HG02938 (cell line): ENCODE measurements at regions not wholly inside any gene's neighbourhood (a gene's known extent, or its start where the extent isn't known, plus 50 kb on each side); places are given as distances from the start of the nearest gene placed in this dataset.

Experiments
- ATAC-seq: cut with Tn5 transposase; IDR thresholded peaks from one replicate; pipeline ENCODE4 v1.9.1; 2021; ENCODE audit warnings: mild to moderate bottlenecking, moderate library complexity; ENCODE audit not compliant: unreplicated experiment

DNA sequence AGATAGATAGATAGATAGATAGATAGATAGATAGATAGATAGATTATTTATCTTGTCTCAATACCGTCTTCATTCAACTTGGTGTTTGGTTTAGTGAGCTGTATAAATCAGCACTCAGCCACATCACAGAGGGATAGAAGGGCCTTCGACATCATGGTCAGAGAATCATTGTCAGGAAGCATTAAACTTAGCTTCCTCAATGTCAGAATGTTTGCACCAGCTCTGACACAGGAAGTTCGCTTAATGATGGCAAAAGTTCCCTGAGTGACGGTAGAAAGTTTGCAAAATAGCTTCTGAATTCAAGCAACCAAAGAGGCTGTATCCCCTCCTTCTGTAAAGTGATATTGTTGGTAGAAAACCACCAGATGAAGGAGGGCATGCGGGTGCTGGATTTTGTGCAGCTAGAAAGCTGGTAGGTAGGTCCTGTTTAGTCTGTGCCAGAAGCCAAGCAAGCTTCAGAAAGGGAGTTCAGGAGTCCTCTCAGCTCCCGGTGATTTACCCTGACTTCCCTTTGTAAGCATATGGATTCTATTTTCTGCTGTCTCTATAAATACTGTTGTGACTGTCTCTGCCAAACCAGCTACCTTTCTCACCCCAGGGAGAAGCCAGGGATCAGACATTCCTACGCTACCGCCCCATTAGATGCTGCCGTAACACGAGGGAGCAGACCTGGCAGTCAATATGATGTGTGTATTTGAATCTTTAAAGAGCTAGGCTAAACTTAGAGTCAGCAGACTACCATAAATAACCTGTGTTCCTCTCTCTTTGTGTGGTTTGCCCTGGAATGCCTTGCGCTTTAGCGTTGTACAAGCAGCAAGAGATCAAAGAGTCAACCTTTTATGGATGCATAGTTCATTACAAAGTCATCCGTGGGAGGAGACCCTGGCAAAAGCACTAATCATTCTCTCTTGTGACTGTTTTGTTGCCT is 200.5 kb upstream of the KIAA1217 start:
- ATAC-seq, result no peak

DNA sequence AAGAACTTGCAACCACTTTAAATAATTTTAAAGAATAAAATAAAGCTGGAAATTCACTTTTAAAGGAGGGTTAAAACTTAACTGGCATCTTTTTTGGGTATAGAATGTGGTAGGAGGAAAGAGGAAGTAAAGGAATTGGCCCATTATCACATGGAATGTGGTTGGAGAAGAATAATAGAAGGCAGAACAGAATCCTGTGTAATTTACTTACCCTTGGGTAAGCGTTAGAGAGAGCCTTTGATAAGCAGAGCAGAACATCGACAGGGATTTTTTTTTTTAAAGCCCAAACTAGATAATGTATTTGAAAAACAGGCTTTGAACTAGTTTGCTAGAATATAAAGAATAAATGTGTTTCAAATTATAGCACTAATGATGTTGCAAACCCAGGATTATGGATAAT is 199.8 kb upstream of the KIAA1217 start:
- no peak for ATAC-seq

DNA sequence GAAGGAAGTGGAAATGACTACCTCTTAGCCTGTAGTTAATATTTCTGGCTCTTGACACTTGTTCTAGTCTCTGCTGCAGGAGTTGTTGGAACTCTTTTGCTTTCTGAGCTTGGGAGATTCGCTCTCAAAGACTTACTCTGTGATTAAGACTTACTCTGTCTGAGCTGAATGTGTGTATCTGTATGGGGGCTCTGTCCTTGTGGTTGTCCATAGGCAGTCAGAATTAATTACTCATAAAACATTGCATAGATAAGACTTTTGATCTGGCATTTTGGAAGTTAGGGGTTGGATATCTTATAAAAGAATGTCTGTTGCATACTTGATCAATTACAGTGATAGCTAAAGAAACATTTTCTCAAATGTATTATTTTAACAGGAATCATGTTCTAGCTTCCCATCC is 199.2 kb upstream of the KIAA1217 start:
- ATAC-seq, result no peak

DNA sequence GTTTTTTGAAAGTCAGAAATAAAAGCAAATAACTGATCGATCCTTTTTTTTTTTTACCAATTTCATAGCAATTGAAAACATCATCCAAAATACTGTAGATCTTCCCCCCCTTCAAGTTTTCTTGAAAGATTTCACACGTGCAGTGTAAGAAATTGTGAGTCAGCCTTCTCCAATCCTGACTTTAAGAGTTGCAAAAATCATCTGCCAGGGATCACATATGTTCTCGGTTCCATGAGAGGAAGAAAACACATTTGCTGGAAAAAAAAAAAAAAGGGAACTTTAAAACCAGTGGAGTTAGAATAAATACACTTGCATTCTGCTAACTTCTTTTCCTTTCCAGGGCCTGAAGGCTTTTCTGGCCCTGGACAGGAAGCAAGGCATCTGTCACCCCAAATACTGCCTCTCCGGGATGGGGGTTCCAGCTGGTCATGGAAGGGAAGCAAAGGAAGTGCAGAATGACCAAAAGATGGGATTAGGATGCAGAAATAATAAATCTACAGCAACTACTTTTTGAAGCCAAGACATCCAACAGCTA is 198.4 kb upstream of the KIAA1217 start:
- no peak for ATAC-seq

DNA sequence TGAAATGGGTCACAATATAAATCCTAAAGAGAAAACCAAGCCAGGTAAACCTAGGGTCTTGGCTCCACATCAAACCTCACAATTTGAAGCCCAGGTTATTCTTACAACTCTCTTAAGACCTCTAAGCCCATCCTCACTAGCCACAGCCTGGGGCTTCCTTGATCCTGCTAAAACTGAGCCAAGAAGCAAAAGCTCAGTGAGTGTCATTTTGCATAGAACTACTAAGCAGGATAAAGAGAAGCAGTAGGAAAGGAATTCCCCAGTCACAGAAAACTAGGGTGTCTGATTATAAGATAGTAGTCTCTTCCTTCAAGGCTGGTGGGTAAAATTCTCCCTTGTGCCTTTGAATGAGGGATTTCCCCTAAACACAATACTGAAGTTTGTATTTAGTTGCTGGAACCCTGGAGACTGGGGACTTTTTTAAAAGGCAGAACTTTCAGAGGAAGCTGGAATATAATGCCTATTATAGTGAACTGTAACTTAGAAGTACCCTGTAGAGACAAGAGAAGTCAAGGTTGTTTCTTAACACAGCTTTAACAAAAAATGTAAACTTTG is 196.6 kb upstream of the KIAA1217 start:
- no peak for ATAC-seq

DNA sequence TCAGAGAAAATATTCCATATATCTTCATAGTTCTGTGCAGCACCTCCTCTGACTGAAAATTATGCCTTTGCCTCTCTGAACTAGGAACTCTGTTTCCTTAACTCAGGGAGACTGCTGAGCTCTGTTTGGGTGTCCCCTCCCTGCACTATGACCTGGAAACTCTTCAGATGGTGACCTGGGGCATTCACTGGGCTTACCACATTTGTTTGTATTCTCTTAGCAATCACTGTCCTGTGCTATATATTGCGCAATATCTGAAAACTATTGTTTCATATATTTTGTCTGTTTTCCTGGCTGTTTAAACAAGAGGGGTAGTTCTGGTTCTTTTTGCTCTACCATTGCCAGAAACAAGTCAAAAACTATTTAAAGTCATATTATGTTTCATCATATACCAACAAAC is 181.8 kb upstream of the KIAA1217 start:
- no peak for ATAC-seq

DNA sequence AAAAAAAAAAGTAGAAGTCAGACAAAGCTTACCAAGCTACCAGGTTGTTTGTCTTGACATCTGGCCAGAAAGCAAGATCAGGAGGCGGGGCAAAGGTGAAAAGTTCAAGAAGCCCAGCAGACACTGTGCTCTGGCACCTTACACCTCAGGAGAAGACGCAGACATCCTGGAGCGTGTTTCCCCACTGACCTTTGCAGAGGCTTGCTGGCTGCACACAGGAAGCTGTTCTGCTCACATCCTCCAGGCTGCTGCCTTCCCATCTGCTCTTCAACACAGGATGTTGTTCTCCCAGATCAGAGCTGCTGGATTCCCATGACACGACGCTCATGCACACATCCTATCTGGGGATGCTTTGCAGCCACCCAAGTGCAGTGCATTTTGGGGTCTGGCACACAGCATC is 174.4 kb upstream of the KIAA1217 start:
- no peak for ATAC-seq

DNA sequence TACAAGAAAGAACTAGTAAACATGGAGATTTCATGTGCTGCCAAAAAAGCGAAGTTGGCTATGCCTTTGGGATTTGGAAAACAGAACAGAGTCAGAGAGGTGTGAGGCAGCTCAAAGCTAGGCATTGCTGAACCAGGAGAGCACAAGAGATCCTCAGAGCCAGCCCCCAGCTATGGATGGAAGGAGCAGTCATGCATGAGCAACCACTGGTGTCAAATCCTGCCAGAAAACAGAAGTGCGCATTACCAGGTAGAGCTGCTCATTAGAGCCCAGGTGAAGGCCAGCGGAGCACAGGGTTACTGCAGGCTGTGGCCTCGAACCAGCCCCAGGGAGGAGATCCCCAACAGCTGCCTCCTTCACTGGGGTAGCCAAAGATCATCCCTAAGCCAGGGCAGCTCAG is 173.2 kb upstream of the KIAA1217 start:
- no peak for ATAC-seq

DNA sequence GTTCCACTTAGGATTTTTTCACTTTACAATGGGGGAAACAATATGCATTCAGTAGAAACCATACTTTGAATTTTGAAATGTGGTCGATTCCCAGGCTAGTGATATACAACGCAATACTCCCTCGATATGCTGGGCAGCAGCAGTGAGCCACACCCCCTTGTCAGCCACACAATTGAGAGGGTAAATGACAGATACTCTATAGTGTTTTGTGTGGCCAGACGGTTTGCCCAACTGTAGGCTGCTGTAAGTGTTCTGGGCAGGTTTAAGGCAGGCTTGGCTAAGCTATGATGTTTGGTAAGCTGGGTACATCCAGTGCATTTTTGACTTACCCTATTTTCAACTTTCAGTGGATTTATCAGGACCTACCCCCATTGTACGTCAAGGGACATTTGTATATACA is 169.6 kb upstream of the KIAA1217 start:
- no peak for ATAC-seq

DNA sequence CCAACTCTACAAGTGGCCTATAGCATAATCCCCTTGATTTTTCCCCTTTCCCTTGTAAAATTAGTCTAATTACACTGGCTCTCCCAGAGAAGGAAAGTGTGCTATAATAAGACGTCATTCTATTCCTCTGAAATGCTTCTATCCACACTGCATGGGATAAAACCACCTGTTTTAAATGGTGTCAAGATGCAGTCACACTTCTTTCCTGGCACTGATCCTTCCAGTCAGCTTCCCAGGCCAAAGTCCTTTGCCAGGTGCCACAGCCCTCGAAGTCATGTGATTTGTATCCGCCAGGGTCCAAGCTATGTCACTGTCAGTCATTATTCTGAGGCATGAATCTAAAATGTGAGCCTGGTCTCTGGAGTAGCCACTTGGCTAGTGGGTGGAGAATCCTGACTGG is 169.0 kb upstream of the KIAA1217 start:
- ATAC-seq, result no peak

DNA sequence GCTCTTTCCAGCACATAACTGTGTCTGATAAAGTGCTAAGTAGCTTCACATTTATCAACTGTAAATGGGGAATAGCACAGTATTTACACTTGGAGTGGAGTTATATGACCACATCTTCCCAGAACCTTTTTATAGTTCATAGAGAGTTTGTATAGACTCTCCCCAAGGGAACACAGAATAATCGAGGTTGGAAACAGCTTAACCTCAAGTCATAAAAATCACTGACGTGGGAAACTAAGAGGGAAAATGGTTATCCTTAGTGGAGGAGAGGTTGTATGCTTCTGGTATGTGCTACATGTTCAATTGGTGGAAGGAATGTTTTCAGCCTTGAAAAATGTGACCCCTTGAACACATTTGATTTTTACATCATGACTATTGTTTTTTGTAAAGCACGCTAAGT is 167.9 kb upstream of the KIAA1217 start:
- ATAC-seq, result no peak

DNA sequence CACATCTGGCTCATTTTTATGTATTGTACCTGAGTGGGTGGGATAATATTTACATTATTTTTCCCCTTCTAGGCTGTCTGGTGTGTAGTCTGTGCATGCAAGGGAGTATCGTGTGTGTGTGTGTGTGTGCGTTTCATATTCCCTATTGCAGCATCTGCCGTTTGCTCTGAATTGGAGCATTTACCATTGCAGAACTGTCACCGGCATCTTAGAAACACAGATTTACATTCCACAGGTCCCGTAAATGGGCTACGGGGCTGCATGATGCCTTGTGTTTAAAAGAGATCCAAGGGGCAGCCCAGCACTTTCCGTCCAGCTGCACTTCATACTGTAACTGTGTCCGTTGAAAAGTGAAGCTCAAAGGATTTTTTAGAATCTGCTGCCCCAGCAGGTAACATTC is 167.1 kb upstream of the KIAA1217 start:
- ATAC-seq, result no peak

DNA sequence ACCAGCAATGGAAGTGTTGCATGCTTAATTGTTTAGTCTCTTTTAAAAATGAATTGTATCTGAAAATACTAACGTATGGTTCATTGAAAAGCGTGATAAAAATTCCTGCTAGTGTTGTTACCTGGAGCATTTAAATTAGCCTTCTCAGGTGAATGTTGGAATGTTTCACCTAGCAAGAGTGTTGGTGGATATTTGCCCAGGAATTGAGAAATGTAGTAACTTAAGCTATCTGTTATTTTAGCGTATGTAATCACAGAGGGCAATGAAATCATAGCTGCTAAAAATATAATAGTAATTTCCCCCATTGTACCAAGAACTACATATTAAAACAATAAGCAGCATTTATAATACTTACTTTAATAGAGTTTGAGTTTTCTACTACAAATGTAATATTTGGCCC is 166.1 kb upstream of the KIAA1217 start:
- ATAC-seq, result no peak

DNA sequence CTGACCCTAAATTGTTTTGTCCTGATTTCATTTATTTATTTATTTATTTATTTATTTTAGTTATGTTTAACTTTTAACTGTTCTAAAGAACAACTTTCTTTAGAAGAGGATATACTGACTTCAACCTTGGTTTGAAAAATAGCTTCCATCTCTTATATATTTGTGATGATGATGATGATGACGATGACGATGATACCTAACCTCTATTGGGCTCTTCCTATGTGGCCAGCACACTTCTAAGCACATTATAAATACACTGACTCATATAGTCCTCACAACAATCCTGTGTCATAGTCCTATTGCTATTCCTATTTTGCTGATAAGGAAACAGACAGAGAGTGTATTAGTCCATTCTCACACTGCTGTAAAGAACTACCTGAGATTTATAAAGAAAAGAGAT is 162.9 kb upstream of the KIAA1217 start:
- no peak for ATAC-seq

DNA sequence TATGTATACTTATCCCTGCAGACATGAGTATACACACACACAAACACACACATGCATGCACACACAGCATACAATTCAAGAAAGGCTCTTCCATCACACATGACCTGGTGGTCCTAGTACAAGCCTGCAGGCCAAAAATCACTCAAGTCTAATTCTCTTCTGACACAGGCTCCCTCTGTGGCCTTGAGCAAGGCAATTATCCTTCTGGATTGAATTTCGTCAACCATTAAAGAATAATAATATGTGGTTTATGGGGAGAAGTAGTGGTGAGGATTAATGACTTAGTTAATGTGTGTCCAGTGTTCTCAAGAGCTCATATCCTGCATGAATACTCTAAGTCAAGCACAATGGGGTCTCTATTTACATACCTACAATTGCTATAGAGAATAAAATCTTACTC is 161.8 kb upstream of the KIAA1217 start:
- ATAC-seq, result no peak

DNA sequence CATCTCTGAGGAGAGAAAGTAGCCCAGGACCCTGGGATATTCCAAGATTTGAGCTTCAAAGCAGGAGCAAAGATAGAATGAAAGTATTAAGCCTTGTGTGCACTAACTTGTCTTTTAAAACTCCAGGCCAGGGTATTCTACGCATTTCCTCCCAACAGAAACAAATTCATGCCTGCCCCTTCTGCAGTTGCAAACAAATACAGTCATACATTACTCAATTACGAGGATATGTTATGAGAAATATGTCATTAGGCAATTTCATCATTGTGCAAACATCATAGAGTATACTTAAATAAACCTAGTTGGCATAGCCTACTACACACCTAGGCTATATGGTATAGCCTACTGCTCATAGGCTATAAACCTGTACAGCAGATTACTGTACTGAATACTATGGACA is 154.5 kb upstream of the KIAA1217 start:
- no peak for ATAC-seq

DNA sequence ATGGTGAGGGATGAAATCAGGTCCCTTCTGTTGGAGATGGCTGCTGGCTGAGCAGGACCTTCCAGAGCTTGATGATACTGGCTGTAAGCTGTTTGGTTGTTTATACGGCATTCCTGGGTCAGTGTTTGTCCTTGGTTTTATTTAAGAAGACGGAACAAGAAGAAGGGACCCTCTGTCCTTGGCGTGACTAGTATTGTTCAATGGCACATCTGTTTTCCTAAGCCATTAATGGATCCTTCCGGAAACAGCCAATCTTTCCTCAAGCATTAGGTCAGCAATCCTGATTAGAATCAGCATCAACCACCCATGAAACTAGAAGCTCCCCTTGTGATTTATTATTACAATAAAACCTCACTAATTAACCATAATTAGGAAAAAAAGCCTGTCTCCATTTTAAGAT is 128.7 kb upstream of the KIAA1217 start:
- no peak for ATAC-seq

DNA sequence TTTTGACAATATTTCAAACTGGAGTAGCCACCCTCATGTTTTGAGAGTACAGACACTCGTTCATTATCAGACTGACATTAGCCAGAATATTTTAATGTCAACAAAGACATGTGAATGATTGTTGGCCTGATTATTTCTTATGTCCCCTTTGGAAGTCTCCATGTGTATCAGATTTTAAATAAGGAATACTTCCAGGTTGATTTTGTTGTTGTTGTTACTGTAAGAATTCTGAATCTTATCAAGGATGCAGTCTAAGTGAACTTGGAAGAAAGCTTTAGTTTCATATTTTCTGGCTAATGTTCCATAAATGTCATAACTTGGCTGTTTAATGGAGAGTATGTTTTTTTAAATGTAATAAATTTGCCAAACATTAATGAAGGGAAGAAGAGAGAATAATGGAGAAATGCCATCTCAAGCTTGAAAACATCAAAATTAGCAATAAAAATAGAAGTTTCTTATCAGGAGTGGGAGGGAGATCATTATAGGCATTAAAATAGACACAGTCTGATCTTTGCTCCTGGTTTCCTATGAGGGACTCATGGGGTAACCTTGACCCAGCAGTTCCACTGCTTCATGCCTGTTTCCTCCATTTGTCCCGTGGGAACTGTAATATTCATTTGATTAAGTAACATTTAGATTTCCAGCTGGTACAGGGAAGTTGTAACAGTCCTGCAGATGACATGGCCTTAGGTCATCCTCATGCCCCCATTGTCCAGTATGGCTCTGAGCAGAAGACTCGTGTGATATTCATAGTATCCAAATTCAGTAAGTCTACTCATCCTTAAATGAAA is 122.4 kb upstream of the KIAA1217 start:
- no peak for ATAC-seq

DNA sequence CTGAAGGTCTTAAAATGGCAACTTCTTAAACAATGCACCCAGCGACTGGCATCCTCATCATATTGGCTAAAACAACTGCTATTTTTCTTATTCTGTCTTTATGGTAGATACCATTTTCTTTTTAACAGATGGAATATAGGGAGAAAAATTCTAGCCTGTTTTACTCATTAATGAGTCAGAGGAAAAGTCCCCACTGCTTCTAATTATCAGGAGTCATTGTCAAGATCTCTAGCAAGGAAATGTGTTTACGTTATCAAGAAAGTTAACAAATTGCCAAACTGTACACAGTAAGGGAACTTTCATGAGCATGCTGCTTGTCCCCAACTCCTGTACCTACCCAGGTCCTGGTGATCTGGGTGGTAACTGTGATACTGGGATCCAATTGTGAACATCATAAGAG is 117.7 kb upstream of the KIAA1217 start:
- no peak for ATAC-seq

DNA sequence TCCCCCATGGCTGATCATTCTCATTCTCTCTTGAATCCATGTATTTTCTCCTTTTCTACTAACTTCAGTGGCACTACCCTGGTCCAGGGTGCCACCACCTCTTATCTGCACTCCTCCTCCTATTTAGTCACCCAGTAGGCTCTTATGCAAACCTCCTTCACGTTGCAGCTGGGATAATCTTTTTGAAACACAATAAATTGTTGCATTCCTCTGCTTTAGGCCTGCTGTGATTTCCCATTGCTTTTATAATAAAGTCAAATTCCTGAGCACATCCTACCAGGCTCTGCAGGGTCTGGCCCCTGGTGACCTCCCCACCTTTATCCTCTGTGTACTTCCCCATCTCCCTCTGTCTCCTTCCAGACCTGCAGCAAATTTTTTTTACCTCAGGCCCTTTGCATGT is 112.7 kb upstream of the KIAA1217 start:
- ATAC-seq, result no peak

DNA sequence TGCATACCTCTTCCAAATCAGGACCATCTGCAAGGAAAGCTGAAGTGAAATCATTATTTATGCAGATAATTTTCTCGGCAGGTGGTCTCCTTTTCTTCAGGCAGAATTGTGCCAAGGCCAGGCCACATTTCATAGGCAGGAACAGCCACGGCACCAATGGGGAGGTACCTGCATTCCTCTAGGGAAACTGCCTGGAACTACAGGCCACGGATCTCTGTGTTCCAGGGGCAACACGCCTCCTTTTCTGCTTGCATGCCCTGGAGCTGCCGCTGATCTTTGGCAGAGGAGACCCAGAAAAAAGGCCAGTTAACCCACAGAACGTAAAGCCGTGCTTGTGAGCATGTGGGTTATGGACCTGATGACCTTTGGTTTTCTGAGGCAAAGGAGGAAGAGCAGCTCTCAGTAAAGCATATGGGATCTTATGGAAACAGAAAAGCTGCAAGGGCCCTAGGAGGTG is 111.2 kb upstream of the KIAA1217 start:
- ATAC-seq, result no peak

DNA sequence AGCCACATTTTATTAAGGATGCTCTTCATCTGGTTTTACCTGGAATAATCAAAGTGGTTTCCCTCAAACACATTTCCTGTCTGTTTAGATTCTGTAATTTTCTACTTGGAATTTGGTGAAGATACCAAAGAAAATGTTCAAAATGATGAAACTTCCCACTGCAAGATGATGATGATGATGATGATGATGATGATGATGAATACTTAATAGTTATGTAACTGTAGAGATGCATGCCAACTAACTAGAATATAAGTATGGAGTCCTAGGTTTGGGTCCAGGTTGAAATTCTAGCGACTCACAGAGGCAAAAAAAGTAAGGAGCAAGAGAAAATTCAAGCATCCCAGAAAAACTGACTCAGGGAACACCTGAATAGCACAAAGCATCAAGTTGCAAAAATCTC is 104.0 kb upstream of the KIAA1217 start:
- ATAC-seq, result no peak
